PC-9 (cell line): ENCODE measurements at regions not wholly inside any gene's neighbourhood (a gene's known extent, or its start where the extent isn't known, plus 50 kb on each side); places are given as distances from the start of the nearest gene placed in this dataset.

ENCODE experiments used
- CTCF ChIP-seq: fragments of 200-600 bp; sonication (generic); conservative IDR thresholded peaks from 2 replicates; pipeline ENCODE4 v1.6.1; 2017; ENCODE audit warnings: mixed run types, antibody characterized with exemption, mild to moderate bottlenecking, moderate library complexity
- EZH2 ChIP-seq: fragments of 200-600 bp; sonication (generic); IDR thresholded peaks from 2 replicates; pipeline ENCODE4 v1.8.0; 2017; ENCODE audit warnings: antibody characterized with exemption, low read depth

DNA sequence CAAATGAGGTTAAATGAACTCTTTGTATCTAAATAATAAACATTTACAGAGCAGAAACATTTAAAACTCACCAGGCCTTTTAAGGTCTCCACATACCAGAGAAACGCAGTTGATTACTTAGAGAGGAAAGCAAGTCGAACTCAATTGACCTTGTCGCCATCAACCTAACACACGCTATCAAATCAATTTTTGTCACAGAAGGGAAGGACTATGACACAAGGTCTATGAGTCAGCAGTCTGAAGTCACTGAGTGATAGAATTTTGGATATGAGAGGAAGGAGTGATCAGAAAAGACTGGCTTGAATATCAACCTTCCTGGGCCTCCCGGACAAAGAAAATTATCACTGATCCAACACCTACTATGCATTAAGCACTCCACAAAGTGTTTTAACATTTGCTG, 514.4 kb upstream of the ZNF385D start:
- TF ChIP-seq CTCF, result no peak
- no peak for TF ChIP-seq EZH2
